ENCODE measurements at regions not wholly inside any gene's neighbourhood (a gene's known extent, or its start where the extent isn't known, plus 50 kb on each side); places are given as distances from the start of the nearest gene placed in this dataset.

DNA sequence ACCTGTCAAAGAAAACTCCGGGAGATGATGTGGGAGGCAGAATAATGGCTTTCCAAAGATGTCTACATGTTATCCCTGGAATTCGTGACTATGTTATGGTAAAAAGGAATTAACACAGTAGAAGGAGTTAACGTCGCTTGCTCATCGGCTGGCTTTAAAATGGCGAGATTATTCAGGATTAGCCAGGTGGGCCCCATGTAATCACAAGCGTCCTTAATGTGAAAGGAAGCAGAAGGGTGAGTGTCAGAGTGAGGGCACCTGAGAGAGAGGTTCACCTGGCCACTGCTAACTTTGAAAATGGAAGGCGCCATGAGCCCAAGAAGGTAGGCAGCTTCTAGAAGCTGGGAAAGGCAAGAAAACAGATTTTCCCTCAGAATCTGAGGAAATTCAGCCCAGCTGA, 557.2 kb downstream of the EPHB1 start:
- CTCF ChIA-PET (ENCODE audit: unreplicated experiment), result no interaction called here
- H3K79me2 ChIP-seq (ENCODE audit: insufficient read depth, low read depth, low read length), result no peaks in the 10 kb centered on the region
- no peaks in the 10 kb centered on the region for H3K36me3 ChIP-seq (ENCODE audit: insufficient read depth, low read length)
- no peak for DNase-seq (ENCODE audit: low spot score)
- H3K9me2 ChIP-seq (ENCODE audit: insufficient read depth, low read length), result no peaks in the 10 kb centered on the region
- intact Hi-C loops (cut with micrococcal nuclease; ENCODE audit: unreplicated experiment), result no loop called here
- no peak overlapping the region for H3K4me3 ChIP-seq (ENCODE audit: low read depth, low read length, poor library complexity, severe bottlenecking)
- no peak overlapping the region for H3K4me2 ChIP-seq (ENCODE audit: low read length)
- H3K9me3 ChIP-seq (ENCODE audit: low read length), result no peaks in the 10 kb centered on the region
- no peak overlapping the region for H2AFZ ChIP-seq (ENCODE audit: low read length)
- POLR2A ChIA-PET, result no interaction called here
- TF ChIP-seq, protein P1, sequence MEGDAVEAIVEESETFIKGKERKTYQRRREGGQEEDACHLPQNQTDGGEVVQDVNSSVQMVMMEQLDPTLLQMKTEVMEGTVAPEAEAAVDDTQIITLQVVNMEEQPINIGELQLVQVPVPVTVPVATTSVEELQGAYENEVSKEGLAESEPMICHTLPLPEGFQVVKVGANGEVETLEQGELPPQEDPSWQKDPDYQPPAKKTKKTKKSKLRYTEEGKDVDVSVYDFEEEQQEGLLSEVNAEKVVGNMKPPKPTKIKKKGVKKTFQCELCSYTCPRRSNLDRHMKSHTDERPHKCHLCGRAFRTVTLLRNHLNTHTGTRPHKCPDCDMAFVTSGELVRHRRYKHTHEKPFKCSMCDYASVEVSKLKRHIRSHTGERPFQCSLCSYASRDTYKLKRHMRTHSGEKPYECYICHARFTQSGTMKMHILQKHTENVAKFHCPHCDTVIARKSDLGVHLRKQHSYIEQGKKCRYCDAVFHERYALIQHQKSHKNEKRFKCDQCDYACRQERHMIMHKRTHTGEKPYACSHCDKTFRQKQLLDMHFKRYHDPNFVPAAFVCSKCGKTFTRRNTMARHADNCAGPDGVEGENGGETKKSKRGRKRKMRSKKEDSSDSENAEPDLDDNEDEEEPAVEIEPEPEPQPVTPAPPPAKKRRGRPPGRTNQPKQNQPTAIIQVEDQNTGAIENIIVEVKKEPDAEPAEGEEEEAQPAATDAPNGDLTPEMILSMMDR (conservative IDR thresholded peaks at IDR 0.05; ENCODE audit: low read length), result no peak
- no peak for TF ChIP-seq EZH2phosphoT487 (IDR thresholded peaks at IDR 0.05; ENCODE audit: borderline replicate concordance, low read depth, low read length)
- H4K20me1 ChIP-seq (ENCODE audit: insufficient read depth, low read length), result no peaks in the 10 kb centered on the region
- H3K27ac ChIP-seq (ENCODE audit: low read depth, low read length, poor library complexity, severe bottlenecking), result no peak overlapping the region
- no peaks in the 10 kb centered on the region for H3K4me1 ChIP-seq (ENCODE audit: insufficient read depth, low read length, poor library complexity, severe bottlenecking)
- BruUV-seq (replicated peaks), result no TSS peak

DNA sequence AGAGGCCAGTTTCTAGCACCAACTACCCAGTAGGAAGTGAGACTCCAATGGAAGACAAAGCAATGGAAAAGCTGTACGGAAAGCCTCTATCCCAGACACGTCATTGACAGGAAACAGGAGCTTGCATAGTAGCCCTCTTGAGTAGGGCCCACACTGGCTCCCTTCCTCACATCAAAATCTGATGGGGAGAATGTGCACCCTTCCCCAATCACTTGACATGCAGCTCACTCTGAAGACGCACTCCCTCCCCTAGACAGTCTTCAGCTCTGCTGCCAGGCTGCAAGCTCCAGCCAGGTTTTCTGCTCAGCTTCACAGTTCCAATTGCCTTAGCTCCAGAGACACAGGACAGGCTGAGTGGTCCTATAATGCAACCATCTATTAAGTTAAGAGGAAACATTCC, 567.8 kb downstream of the EPHB1 start:
- Histone ChIP-seq H3K36me3 (ENCODE audit: insufficient read depth, low read length) (no peaks in the 10 kb centered on the region), H4K20me1 (ENCODE audit: insufficient read depth, low read length) (no peaks in the 10 kb centered on the region), H3K4me3 (ENCODE audit: low read depth, low read length, poor library complexity, severe bottlenecking) (no peak overlapping the region), H3K4me2 (ENCODE audit: low read length) (no peak overlapping the region), H3K4me1 (ENCODE audit: insufficient read depth, low read length, poor library complexity, severe bottlenecking) (no peaks in the 10 kb centered on the region), H3K79me2 (ENCODE audit: insufficient read depth, low read depth, low read length) (no peaks in the 10 kb centered on the region), H2AFZ (ENCODE audit: low read length) (no peak overlapping the region), H3K27ac (ENCODE audit: low read depth, low read length, poor library complexity, severe bottlenecking) (no peak overlapping the region), H3K9me3 (ENCODE audit: low read length) (no peaks in the 10 kb centered on the region), H3K9me2 (ENCODE audit: insufficient read depth, low read length) (no peaks in the 10 kb centered on the region)
- intact Hi-C loops (cut with micrococcal nuclease; ENCODE audit: unreplicated experiment), result no loop called here
- ChIA-PET CTCF (ENCODE audit: unreplicated experiment) (no interaction called here), POLR2A (no interaction called here)
- BruUV-seq (replicated peaks), result no TSS peak
- no peak for DNase-seq (ENCODE audit: low spot score)
- no peak for TF ChIP-seq EZH2phosphoT487 (IDR thresholded peaks at IDR 0.05; ENCODE audit: borderline replicate concordance, low read depth, low read length)
- TF ChIP-seq, protein P1 (conservative IDR thresholded peaks at IDR 0.05; ENCODE audit: low read length), result no peak

DNA sequence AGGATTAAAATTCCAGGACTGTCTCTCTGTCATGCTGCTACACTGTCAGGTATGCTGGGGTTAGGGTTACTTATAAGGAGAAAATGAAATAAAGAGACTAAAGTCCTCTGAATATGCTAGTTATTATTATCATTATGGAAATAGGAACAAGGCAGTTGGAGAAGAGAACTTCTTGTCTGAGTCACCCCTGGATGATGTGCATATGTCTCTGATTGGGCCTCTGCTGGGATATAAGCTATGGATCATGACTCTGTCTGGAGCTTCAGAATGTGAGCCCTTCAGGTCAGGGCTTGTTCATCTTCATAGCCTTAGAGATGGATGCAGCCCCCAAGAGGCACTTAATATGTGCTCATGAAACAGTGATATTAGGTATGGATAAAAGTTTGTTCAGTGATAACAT, 569.6 kb downstream of the EPHB1 start:
- Histone ChIP-seq H3K27ac (ENCODE audit: low read depth, low read length, poor library complexity, severe bottlenecking) (no peak overlapping the region), H4K20me1 (ENCODE audit: insufficient read depth, low read length) (no peaks in the 10 kb centered on the region), H2AFZ (ENCODE audit: low read length) (no peak overlapping the region), H3K36me3 (ENCODE audit: insufficient read depth, low read length) (no peaks in the 10 kb centered on the region), H3K4me3 (ENCODE audit: low read depth, low read length, poor library complexity, severe bottlenecking) (no peak overlapping the region), H3K9me2 (ENCODE audit: insufficient read depth, low read length) (no peaks in the 10 kb centered on the region), H3K4me1 (ENCODE audit: insufficient read depth, low read length, poor library complexity, severe bottlenecking) (no peaks in the 10 kb centered on the region), H3K9me3 (ENCODE audit: low read length) (no peaks in the 10 kb centered on the region), H3K79me2 (ENCODE audit: insufficient read depth, low read depth, low read length) (no peaks in the 10 kb centered on the region), H3K4me2 (ENCODE audit: low read length) (no peak overlapping the region)
- CTCF ChIA-PET (ENCODE audit: unreplicated experiment), result no interaction called here
- DNase-seq (ENCODE audit: low spot score), result no peak
- POLR2A ChIA-PET, result interaction anchor here (0.8 kb wide), 1 partner anchor 35 kb away, joined by 3 read pairs; no protein-coding TSS in a partner anchor
- BruUV-seq (replicated peaks), result no TSS peak
- TF ChIP-seq EZH2phosphoT487 (IDR thresholded peaks at IDR 0.05; ENCODE audit: borderline replicate concordance, low read depth, low read length), result no peak
- TF ChIP-seq, protein P1 (conservative IDR thresholded peaks at IDR 0.05; ENCODE audit: low read length), result no peak
- intact Hi-C loops (cut with micrococcal nuclease; ENCODE audit: unreplicated experiment), result no loop called here

Data from OCI-LY7 (cell line).